Body of pancreas (tissue), 4 donors: ENCODE measurements at regions not wholly inside any gene's neighbourhood (a gene's known extent, or its start where the extent isn't known, plus 50 kb on each side); places are given as distances from the start of the nearest gene placed in this dataset.

Experiments
- POLR2A ChIP-seq, 3 donors: fragments of 450-650 bp; IDR thresholded peaks; one replicate each; pipeline ENCODE4 v1.6.1; 2016; ENCODE audit warnings: antibody characterized with exemption in 3 of 3, mild to moderate bottlenecking in 2 of 3
- TF ChIP-seq, protein P1 (sequence below), 7 experiments: fragments of 450-650 bp in 4 of 7; fragments of 200-600 bp in 3 of 7; sonication (generic) in 3 of 7; IDR thresholded peaks; one replicate each; pipeline ENCODE4 v1.5.1; 2016 to 2019; ENCODE audit warnings: antibody characterized with exemption in 7 of 7

DNA sequence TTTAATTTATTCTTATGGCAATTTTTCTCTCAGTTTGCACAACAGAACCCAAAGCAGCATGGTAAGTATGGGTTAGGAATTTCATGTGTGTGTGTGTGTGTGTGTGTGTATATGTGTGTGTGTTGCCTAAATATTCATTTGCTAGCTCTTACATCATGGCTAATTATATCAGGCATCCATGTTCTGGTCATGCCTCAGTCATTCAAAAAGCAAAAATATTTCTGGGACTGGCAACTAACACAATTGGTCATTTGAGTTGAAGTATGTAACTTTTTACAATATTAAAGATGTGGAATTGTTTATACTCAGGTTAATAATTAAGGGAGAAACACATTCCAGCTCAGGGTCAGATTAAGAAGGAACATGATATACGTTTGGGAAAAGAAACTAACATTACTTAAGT is 67.6 kb upstream of the PHYHIPL start:
- no peak for TF ChIP-seq POLR2A (IDR thresholded peaks at IDR 0.05)
- TF ChIP-seq, protein P1, sequence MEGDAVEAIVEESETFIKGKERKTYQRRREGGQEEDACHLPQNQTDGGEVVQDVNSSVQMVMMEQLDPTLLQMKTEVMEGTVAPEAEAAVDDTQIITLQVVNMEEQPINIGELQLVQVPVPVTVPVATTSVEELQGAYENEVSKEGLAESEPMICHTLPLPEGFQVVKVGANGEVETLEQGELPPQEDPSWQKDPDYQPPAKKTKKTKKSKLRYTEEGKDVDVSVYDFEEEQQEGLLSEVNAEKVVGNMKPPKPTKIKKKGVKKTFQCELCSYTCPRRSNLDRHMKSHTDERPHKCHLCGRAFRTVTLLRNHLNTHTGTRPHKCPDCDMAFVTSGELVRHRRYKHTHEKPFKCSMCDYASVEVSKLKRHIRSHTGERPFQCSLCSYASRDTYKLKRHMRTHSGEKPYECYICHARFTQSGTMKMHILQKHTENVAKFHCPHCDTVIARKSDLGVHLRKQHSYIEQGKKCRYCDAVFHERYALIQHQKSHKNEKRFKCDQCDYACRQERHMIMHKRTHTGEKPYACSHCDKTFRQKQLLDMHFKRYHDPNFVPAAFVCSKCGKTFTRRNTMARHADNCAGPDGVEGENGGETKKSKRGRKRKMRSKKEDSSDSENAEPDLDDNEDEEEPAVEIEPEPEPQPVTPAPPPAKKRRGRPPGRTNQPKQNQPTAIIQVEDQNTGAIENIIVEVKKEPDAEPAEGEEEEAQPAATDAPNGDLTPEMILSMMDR (IDR thresholded peaks at IDR 0.05), result no peak
